H4 (cell line): ENCODE measurements at regions not wholly inside any gene's neighbourhood (a gene's known extent, or its start where the extent isn't known, plus 50 kb on each side); places are given as distances from the start of the nearest gene placed in this dataset.
A peak's percentile ranks its signal among the peaks of the same experiment; 100 is the strongest.
"Not testable (repeated sequence)": the region's sequence is repeated elsewhere in the genome, so short reads cannot be mapped to it uniquely, and the experiment has no call there.

Experiments used
- DNase-seq: peaks from one replicate; pipeline ENCODE4 v3.0.0-alpha.2; 2015; ENCODE audit warnings: low spot score

GRCh38 chr5:108587821-108588220, 159.9 kb upstream of the FER start:
- DNase-seq: no peak

GRCh38 chr5:108581026-108581425, 166.7 kb upstream of the FER start:
- no peak for DNase-seq

DNA sequence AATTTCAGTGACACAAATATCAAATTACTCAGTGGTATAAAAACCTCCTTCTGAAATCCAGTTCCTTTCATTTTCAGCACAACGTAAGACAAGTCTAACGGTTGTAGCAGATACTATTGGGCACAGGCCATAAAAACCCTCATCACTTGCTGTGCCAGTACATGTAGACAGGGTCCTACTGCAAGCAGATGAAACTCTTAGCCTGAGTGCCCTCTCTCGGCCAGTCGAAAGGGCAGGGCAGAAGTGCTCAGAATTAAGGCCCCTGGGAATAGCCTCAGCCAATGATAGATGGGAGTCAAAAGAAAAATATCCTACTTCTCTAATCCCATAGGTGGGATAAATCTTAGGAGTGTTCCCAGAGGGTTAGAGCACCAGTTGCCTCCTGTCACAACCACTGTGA, 168.5 kb upstream of the FER start:
- no peak for DNase-seq

- no peak for DNase-seq
Observed at GRCh38 chr5:108578791-108579190, 168.9 kb upstream of the FER start.

GRCh38 chr5:108567429-108567828, 180.3 kb upstream of the FER start:
- DNase-seq: no peak

GRCh38 chr5:108564441-108564840, 182.5 kb upstream of the FBXL17 start:
- DNase-seq: no peak

- no peak for DNase-seq
Observed at GRCh38 chr5:108562205-108562454, 180.2 kb upstream of the FBXL17 start.

- no peak for DNase-seq
Observed at GRCh38 chr5:108561416-108562204, 179.7 kb upstream of the FBXL17 start.

DNA sequence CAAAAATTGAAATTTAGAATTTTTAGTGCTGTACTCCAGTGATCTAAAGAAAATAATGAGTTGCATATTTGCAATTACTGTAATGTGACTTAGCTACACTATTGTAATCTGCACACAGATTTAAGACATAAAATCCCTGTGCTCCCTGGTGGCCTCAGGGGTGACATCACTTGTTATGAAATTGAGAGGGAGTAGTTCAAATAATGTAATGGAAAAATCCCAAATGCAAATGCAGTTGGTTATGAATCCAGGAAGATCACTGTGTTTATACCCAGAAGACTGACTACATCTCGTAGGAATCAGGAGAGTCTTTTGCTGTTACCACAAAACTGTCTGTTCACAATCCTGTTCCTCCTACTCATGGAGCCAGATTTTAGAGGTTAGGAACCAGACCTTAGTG, 178.7 kb upstream of the FBXL17 start:
- DNase-seq: peak; percentile 41

GRCh38 chr5:108560166-108560565, 178.3 kb upstream of the FBXL17 start:
- DNase-seq: no peak

DNA sequence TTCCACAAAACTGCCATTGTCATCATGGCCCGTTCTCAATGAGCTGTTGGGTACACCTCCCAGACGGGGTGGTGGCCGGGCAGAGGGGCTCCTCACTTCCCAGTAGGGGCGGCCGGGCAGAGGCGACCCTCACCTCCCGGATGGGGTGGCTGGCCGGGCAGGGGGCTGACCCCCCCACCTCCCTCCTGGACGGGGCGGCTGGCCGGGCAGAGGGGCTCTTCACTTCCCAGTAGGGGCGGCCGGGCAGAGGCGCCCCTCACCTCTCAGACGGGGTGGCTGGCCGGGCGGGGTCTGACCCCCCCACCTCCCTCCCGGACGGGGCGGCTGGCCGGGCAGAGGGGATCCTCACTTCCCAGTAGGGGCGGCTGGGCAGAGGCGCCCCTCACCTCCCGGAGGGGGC, 176.9 kb upstream of the FBXL17 start:
- DNase-seq: not testable (repeated sequence)

DNA sequence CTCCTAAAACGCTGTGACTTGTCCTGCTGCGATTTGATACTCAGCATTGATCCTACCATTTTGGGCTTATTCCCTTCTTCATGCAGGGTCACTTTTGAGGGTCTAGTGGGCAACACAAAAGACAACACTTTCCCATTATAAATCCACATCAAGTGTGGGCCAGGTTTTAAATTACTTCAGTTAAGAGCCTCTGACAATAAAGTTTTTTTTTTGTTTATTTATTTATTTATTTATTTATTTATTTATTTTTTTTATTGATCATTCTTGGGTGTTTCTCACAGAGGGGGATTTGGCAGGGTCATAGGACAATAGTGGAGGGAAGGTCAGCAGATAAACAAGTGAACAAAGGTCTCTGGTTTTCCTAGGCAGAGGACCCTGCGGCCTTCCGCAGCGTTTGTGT, 176.2 kb upstream of the FBXL17 start:
- not testable (repeated sequence) for DNase-seq

GRCh38 chr5:108557686-108558085, 175.8 kb upstream of the FBXL17 start:
- DNase-seq: no peak

- DNase-seq: no peak
Observed at GRCh38 chr5:108556441-108557145, 174.7 kb upstream of the FBXL17 start.

DNA sequence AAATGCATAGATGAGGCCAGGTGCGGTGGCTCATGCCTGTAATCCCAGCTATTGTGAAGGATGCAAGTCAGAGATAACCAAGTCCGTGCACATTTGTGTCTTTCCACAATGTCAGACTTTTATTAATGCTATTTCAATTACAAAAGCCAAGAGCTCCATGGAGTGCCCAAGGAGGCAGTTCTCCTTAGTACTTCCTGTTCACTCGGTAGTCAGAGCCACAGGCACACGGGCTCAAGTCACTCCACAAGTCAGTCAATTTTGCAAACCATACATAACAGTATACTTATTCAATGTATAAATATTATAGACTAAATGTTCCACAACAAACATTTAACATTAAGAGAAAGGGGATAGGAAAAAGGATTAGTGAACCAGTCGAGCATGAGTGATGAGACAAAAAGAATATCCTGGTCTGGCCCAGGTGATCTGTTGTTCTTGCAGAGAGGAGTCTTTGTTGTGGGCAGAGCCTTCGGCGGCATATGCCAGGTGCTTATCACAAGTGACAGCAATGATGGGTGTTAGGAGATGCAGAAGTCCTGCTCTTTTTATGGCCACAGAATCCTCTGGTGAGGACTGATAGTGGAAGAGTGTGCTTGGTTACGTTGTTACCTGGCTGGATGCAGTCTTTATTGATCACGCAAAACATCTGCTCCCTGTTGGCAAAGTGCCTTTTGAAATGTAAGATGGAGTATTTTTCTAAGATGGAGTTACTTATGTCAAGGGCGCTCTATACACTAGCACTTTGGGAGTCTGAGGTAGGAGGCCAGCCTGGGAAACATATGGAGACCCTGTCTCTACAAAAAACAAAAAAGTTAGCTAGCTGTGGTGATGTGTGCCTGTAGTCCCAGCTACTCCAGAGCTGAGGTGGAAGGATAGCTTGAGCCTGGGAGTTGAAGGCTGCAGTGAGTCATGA, 167.0 kb upstream of the FBXL17 start:
- DNase-seq: no peak

DNA sequence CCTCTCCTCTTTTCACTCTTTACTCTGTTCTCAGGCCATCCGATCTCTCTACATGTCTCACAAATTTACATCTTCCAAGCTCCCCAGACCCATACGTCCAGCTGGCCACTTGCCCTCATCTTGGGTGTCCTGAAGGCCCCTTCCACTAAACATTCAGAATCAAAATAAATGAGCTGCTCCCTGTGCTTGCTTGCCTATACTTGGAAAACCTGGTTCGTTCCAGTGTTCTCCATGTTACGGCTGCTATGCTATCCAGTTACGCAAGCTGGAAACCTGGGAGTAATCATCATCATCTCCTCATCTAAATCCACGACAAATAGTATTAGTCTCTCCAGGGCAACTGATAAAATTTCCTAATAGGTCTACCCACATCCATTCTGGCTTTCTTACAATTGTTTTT, 165.0 kb upstream of the FBXL17 start:
- no peak for DNase-seq

DNA sequence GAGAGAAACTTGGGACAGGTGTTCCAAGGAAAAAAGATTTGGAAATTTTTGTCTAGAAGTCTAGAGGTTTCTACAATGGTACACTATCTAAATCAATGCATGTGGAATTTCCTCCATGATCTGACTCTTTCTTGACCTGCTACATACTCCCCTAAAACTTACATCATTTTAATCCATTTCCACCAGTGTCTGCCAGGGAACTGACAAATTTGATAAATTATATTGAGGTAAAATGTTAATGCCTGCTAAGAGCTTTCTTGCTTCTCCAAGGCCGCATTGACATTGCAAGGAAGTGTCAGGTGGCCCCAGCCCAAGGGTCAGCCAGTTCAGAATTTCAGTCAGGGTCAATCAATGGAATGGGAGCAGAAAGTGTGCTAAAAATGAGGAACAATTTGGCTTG, 163.4 kb upstream of the FBXL17 start:
- DNase-seq: no peak

DNA sequence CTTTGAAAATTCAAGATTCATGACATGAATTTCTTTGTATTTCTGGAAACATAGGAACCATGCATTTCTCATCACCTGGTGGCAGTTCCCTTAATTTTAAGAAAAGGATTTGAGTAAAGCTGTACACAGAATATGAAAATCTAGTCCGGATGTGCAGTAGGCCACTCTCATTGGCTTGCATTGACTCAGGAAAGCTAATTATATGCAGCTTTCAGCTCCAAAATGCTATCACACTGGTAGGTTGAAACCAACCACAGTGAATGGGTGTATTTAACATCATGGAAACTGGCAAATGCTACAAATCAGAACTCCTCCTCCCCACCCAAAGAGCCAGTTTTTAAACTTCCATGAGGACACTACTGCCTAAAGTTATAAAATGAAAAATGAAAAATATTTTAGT, 161.6 kb upstream of the FBXL17 start:
- DNase-seq: no peak

DNA sequence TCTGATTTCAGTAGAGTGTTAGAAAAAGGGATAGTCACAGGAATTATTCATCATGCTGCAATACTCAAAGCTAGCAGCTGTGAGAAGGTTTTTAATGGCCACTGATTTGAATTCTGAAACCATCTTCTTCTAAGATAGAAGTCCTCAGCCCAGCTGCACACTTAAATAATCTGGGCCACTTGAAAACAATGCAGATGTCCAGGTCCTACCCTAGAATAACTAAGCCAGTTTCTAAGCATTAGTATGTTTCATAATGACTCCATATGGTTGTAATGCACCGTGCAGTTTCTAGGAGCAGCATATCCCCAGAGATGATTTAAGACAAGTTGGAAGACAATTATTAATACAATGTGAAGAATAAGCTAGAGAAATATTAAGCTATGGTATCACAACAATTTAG, 159.9 kb upstream of the FBXL17 start:
- no peak for DNase-seq

DNA sequence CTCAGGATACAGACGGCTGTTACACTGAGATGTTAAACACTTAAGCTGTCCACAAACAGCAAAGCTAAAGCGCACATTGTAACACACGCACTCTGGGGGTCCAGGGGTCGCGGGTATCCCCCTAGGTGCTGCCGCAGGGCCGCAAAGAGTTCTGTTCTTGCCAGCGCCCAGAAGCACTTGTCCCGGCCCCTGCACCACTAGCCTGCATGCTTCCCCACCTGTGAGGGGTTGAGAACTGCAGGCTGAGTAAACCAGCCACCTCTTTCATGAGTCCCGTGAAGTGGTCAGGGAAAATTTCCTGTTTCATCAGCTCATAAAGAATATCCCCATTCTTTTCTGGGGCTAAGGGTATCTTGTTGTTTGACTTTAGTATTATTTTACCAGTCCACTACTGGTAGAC, 154.4 kb upstream of the FBXL17 start:
- no peak for DNase-seq

DNA sequence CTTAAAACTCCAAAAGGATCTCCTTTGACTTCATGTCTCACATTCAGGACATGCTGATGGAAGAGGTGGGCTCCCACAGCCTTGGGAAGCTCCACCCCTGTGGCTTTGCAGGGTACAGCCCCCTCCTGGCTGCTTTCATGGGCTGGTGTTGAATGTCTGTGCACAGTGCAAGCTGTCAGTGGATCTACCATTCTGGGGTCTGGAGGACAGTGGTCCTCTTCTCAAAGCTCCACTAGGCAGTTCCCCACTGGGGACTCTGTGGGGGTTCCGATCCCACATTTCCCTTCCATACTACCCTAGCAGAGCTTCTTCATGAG, 150.2 kb upstream of the FBXL17 start:
- DNase-seq: not testable (repeated sequence)

DNA sequence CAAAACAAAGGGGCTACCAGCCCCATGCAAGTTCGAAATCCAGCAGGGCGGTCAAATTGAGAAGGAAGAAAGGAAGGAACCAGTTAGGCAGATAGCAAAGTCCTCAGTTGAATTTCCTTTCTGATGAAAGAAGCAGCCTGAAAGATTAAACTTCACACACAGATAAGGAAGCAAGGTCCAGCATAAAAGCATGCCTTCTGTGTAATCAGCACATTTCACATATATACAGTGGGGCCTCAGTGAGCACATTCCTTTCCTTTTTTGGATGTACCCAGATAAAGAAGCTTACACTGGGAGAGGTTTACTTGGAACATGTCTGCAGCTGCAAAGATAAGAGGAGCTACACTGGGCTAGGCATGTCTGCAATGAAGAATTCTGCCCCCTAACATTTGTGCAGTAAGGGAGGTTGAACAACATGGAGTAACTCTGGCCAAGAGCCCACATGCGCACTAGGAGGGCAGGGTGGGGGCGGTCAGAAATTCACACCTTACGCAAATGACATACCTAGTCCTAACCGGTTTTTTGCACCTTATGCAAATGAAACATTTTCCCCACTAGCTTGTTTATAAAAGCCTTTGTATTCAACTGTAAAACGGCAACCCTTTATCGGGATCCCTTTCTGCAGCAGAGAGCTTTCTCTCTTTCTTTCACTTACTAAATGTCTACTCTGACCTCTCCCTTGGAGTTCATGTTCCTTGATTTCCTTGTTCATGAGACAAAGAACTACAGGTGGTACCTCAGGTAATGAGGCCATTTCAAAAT, 149.7 kb upstream of the FBXL17 start:
- DNase-seq: no peak
